AG10803 (cell line): ENCODE measurements at regions not wholly inside any gene's neighbourhood (a gene's known extent, or its start where the extent isn't known, plus 50 kb on each side); places are given as distances from the start of the nearest gene placed in this dataset.

Source experiments
- DNase-seq: peaks from one replicate; pipeline ENCODE4 v3.0.0; 2010; ENCODE audit warnings: low read depth
- H3K4me3 ChIP-seq: 2 replicates; pipeline ENCODE4 v1.5.1; 2011; ENCODE audit warnings: mild to moderate bottlenecking, low read length, control low read depth
- TF ChIP-seq, protein P1 (sequence below): conservative IDR thresholded peaks from 2 replicates; pipeline ENCODE4 v1.5.1; 2011; ENCODE audit warnings: mild to moderate bottlenecking, low read length, control low read depth, inconsistent platforms

DNA sequence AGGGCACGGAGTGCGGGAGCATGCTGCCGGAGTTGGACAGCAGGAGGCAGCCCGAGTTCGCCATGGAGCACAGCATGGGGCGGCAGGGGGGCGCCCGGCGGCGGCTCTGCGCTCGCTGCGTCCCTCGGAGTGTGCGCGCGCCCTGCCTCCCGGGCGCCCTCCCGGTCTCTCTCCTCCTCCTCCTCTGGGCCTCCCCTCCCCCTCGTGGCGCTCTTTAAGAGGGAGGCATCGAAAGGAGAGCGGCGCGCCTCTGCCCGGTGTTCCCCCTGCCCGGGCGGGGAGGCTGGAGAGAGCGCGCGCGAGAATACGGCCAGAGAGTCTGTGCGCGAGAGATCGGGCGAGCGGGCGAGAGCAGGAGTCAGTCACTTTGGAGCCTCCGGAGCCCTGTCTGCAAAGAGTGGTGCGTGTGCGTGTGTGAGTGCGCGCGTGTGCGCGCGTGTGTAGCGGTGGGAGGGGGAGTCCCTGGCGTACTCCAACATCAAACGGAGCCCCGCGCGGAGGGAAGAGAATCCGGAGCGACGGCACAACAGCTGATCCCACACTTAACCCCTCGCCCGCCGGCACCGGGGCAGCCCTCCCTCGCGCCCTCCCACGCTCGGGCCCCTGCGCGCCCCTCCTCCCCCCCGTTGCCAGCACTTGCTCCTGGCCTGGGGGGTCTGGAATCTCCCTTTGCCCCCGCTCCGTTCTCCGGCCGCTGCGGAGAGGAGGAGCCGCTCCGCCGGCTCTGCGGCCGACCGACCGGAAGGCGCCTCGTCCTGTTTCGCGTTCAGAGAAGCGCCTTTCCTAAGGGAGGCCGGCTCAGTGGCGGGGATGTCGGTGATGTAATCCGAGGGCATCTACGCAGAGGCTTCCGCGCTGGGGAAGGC is 108.9 kb downstream of the ENGASE start:
- no peak for DNase-seq
- TF ChIP-seq, protein P1, sequence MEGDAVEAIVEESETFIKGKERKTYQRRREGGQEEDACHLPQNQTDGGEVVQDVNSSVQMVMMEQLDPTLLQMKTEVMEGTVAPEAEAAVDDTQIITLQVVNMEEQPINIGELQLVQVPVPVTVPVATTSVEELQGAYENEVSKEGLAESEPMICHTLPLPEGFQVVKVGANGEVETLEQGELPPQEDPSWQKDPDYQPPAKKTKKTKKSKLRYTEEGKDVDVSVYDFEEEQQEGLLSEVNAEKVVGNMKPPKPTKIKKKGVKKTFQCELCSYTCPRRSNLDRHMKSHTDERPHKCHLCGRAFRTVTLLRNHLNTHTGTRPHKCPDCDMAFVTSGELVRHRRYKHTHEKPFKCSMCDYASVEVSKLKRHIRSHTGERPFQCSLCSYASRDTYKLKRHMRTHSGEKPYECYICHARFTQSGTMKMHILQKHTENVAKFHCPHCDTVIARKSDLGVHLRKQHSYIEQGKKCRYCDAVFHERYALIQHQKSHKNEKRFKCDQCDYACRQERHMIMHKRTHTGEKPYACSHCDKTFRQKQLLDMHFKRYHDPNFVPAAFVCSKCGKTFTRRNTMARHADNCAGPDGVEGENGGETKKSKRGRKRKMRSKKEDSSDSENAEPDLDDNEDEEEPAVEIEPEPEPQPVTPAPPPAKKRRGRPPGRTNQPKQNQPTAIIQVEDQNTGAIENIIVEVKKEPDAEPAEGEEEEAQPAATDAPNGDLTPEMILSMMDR: no peak
- no peak overlapping the region for H3K4me3 ChIP-seq

- no peak overlapping the region for H3K4me3 ChIP-seq
- DNase-seq: no peak
- TF ChIP-seq, protein P1: no peak
Observed at GRCh38 chr17:79183043-79183292, 108.3 kb downstream of the ENGASE start.

- no peak for DNase-seq
- no peak overlapping the region for H3K4me3 ChIP-seq
- TF ChIP-seq, protein P1: no peak
Observed at GRCh38 chr17:79182176-79183042, 107.8 kb downstream of the ENGASE start.

DNA sequence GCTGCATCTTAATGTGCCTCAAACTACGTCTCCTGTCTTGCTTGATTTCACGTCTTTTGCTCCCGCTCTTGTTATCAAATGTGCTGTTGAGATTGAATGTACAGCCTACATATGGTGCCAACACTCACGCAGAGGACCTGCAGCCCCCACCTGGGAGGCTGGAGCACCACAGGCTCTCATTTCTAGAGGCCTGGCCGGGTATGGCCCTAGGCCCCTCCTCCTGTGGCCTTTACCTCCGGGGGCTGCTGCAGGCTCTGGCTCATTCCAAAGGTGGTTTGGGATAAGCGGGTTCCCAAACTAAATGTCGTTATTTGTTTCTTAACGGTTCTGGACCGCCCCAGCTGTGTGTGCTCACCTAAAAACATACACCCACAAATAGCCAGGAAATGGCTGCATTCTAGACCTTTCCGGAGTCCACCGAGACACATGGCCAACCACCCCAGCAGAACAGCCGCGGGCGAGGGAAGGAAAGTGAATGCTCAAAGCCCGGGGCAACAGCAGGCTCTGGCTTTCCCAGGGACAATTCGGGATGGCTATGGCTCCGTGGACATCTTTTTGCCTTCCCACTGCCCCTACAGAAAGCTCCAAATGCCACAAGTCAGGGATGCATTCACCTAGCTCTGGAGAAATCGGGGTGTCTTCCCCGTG is 105.9 kb downstream of the ENGASE start:
- H3K4me3 ChIP-seq: no peak overlapping the region
- DNase-seq: no peak
- TF ChIP-seq, protein P1: no peak

GRCh38 chr17:79179334-79179733 is 104.7 kb downstream of the ENGASE start:
- TF ChIP-seq, protein P1: no peak
- DNase-seq: no peak
- H3K4me3 ChIP-seq: no peak overlapping the region

GRCh38 chr17:79177877-79178276 is 103.3 kb downstream of the ENGASE start:
- DNase-seq: no peak
- H3K4me3 ChIP-seq: no peak overlapping the region
- TF ChIP-seq, protein P1: no peak
